ENCODE measurements at regions not wholly inside any gene's neighbourhood (a gene's known extent, or its start where the extent isn't known, plus 50 kb on each side); places are given as distances from the start of the nearest gene placed in this dataset.

- no peak for TF ChIP-seq POLR2AphosphoS5 (IDR thresholded peaks at IDR 0.05; ENCODE audit: low read depth, low read length)
- TF ChIP-seq, protein P1, sequence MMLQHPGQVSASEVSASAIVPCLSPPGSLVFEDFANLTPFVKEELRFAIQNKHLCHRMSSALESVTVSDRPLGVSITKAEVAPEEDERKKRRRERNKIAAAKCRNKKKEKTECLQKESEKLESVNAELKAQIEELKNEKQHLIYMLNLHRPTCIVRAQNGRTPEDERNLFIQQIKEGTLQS (IDR thresholded peaks at IDR 0.05): no peak
These were observed 235.9 kb upstream of the ZNF32 start for GRCh38 chr10:43884501-43885105.

Data from HCT116 (cell line).